GM12878 (cell line): ENCODE measurements at regions not wholly inside any gene's neighbourhood (a gene's known extent, or its start where the extent isn't known, plus 50 kb on each side); places are given as distances from the start of the nearest gene placed in this dataset.

Experiments
- ATAC-seq: fragments of 200-7000 bp; cut with Tn5 transposase; 3 replicates; pipeline ENCODE4 v1.9.1; 2020; ENCODE audit warnings: mild to moderate bottlenecking, moderate library complexity
- BruUV-seq: library from RNA; stranded (reverse); fragments of 400-500 nt; replicated peaks from 2 replicates; lab custom pipeline; 2021; lab: Mats Ljungman, UMichigan
- CTCF ChIA-PET: fragments of 300-600 bp; sonication (Branson Sonifier 250); formaldehyde crosslinking; extraction: SDS; loops from one replicate; lab custom pipeline; 2021; ENCODE audit warnings: inconsistent platforms; lab: Yijun Ruan, JAX
- POLR2A ChIA-PET: fragments of 350-600 bp; formaldehyde crosslinking; extraction: SDS; loops from one replicate; lab custom pipeline; 2021; ENCODE audit warnings: inconsistent platforms; lab: Charles Lee
- RAD21 ChIA-PET: fragments of 300-600 bp; sonication (Branson Sonifier 250); formaldehyde crosslinking; loops from one replicate; lab custom pipeline; 2023; ENCODE audit warnings: antibody characterized with exemption; ENCODE audit not compliant: unreplicated experiment; lab: Charles Lee
- SMC1A ChIA-PET: fragments of 300-600 bp; sonication (Branson Sonifier 250); formaldehyde crosslinking; loops from one replicate; lab custom pipeline; 2023; ENCODE audit not compliant: unreplicated experiment, uncharacterized antibody; lab: Charles Lee
- DNase-seq: peaks from one replicate; pipeline ENCODE4 v3.0.0-alpha.2; 2011; ENCODE audit warnings: low read depth, low spot score
- FAIRE-seq: peaks from 3 replicates; lab custom pipeline; 2011; peaks lifted over from hg19 to GRCh38; lab: Jason Lieb, UNC
- H2AFZ ChIP-seq: 2 replicates; pipeline ENCODE4 v1.6.0; 2011; ENCODE audit warnings: low read depth, low read length, control low read depth; ENCODE audit not compliant: control insufficient read depth
- H3K27ac ChIP-seq: 2 replicates; pipeline ENCODE4 v1.5.1; 2011; ENCODE audit warnings: control low read depth; ENCODE audit not compliant: control insufficient read depth, insufficient read depth
- H3K27me3 ChIP-seq, 2 experiments: replicated peaks in 1 of 2; 2 replicates each; pipeline versions ENCODE4 v1.6.0 to v1.6.1; 2011; ENCODE audit warnings: low read length in 1 of 2; ENCODE audit not compliant: control insufficient read depth in 2 of 2, insufficient read depth in 2 of 2
- H3K36me3 ChIP-seq, 2 experiments: 2 replicates each; pipeline ENCODE4 v1.5.1; 2011; ENCODE audit warnings: low read length in 1 of 2; ENCODE audit not compliant: control insufficient read depth in 2 of 2, insufficient read depth in 2 of 2
- H3K4me1 ChIP-seq: 2 replicates; pipeline ENCODE4 v1.6.1; 2011; ENCODE audit warnings: mild to moderate bottlenecking, low read length, moderate library complexity, mixed read lengths; ENCODE audit not compliant: control insufficient read depth, insufficient read depth
- H3K4me2 ChIP-seq: 2 replicates; pipeline ENCODE4 v1.6.0; 2011; ENCODE audit warnings: control low read depth; ENCODE audit not compliant: control insufficient read depth, insufficient read depth
- H3K4me3 ChIP-seq: fragments of 200-600 bp; sonication (generic); 2 replicates; pipeline ENCODE4 v1.5.1; 2016
- H3K79me2 ChIP-seq: 2 replicates; pipeline ENCODE4 v1.6.0; 2011; ENCODE audit warnings: low read length; ENCODE audit not compliant: control insufficient read depth, insufficient read depth
- H3K9ac ChIP-seq: 2 replicates; pipeline ENCODE4 v1.8.0; 2011; ENCODE audit warnings: low read length, control low read depth, mixed read lengths; ENCODE audit not compliant: control insufficient read depth, insufficient read depth
- H3K9me3 ChIP-seq: replicated peaks from 3 replicates; pipeline ENCODE4 v1.5.1; 2011; ENCODE audit warnings: mild to moderate bottlenecking, low read length; ENCODE audit not compliant: control insufficient read depth, insufficient read depth
- H4K20me1 ChIP-seq: 2 replicates; pipeline ENCODE4 v1.6.0; 2011; ENCODE audit not compliant: control insufficient read depth, insufficient read depth
- BRCA1 ChIP-seq: IDR thresholded peaks from 2 replicates; pipeline ENCODE4 v1.6.1; 2011; ENCODE audit warnings: low read depth, low read length, improper control_type of control experiment
- CBX3 ChIP-seq: fragments of 200-600 bp; sonication (generic); IDR thresholded peaks from 2 replicates; pipeline ENCODE4 v1.6.1; 2016; ENCODE audit warnings: low read depth, borderline replicate concordance
- GABPA ChIP-seq: IDR thresholded peaks from 2 replicates; pipeline ENCODE4 v1.6.1; 2014; ENCODE audit warnings: antibody characterized with exemption, low read depth, mild to moderate bottlenecking, inconsistent platforms
- GATAD2B ChIP-seq: fragments of 450-650 bp; conservative IDR thresholded peaks from 2 replicates; pipeline ENCODE4 v1.6.1; 2017; ENCODE audit warnings: low read depth, mild to moderate bottlenecking, moderate library complexity
- HSF1 ChIP-seq: fragments of 150-350 bp; IDR thresholded peaks from 2 replicates; pipeline ENCODE4 v1.6.1; 2014; ENCODE audit warnings: mild to moderate bottlenecking, low read depth, low read length
- NR2C2 ChIP-seq: IDR thresholded peaks from 2 replicates; pipeline ENCODE4 v1.6.1; 2011; ENCODE audit warnings: borderline replicate concordance, low read depth; ENCODE audit not compliant: control insufficient read depth, insufficient read length
- PAX5 ChIP-seq: IDR thresholded peaks from 2 replicates; pipeline ENCODE4 v1.6.1; 2011; ENCODE audit warnings: low read depth, low read length, borderline replicate concordance
- PKNOX1 ChIP-seq: fragments of 450-650 bp; IDR thresholded peaks from 2 replicates; pipeline ENCODE4 v1.6.1; 2016; ENCODE audit warnings: mild to moderate bottlenecking
- POU2F2 ChIP-seq: IDR thresholded peaks from 3 replicates; pipeline ENCODE4 v1.6.1; 2011; ENCODE audit warnings: low read depth, mild to moderate bottlenecking, low read length, borderline replicate concordance
- RCOR1 ChIP-seq: conservative IDR thresholded peaks from 2 replicates; pipeline ENCODE4 v1.6.1; 2012; ENCODE audit warnings: low read depth, low read length, improper control_type of control experiment
- RELA ChIP-seq: fragments of 450-650 bp; IDR thresholded peaks from 2 replicates; pipeline ENCODE4 v1.8.0; 2014; ENCODE audit warnings: borderline replicate concordance; ENCODE audit not compliant: partially characterized antibody
- SMC3 ChIP-seq: IDR thresholded peaks from 2 replicates; pipeline ENCODE4 v1.6.1; 2011; ENCODE audit warnings: low read length, improper control_type of control experiment, borderline replicate concordance
- SUPT20H ChIP-seq: IDR thresholded peaks from 2 replicates; pipeline ENCODE4 v1.6.1; 2011; ENCODE audit warnings: low read depth, mild to moderate bottlenecking, low read length, moderate library complexity, borderline replicate concordance; ENCODE audit not compliant: control insufficient read depth
- YY1 ChIP-seq: IDR thresholded peaks from 2 replicates; pipeline ENCODE4 v1.6.1; 2011; ENCODE audit warnings: low read depth, mild to moderate bottlenecking, low read length
- ZNF384 ChIP-seq: IDR thresholded peaks from 2 replicates; pipeline ENCODE4 v1.6.1; 2012; ENCODE audit warnings: low read depth, mild to moderate bottlenecking, low read length, improper control_type of control experiment, borderline replicate concordance
- WGBS: methylation state at CpG from one replicate; pipeline ENCODE4 v1.1.6; 2016; ENCODE audit warnings: low lambda C conversion rate; ENCODE audit not compliant: insufficient replicate concordance, insufficient coverage; ENCODE audit errors: missing lambda C conversion rate; 5-methylcytosine and 5-hydroxymethylcytosine counted together
- in situ Hi-C: fragments of 300-500 bp; cut with MboI; formaldehyde crosslinking; loops from 9 replicates; pipeline ENCODE4 v1.14.3; 2018; ENCODE audit warnings: mixed read lengths
- intact Hi-C: fragments of 100-400 bp; cut with micrococcal nuclease; formaldehyde crosslinking; loops from one replicate; pipeline ENCODE4 v1.14.2; 2022; ENCODE audit not compliant: unreplicated experiment
- TF ChIP-seq, protein P1 (sequence below): fragments of 450-650 bp; IDR thresholded peaks from 2 replicates; pipeline ENCODE4 v1.6.1; 2016; ENCODE audit warnings: mild to moderate bottlenecking
- TF ChIP-seq, protein P2 (sequence below): fragments of 450-650 bp; IDR thresholded peaks from 2 replicates; pipeline ENCODE4 v1.6.1; 2018; ENCODE audit warnings: borderline replicate concordance, mild to moderate bottlenecking; ENCODE audit not compliant: partially characterized antibody
- TF ChIP-seq, protein P3 (sequence below): fragments of 450-650 bp; IDR thresholded peaks from 2 replicates; pipeline ENCODE4 v1.6.1; 2014; ENCODE audit warnings: mild to moderate bottlenecking

- intact Hi-C loops: no loop called here
- Histone ChIP-seq H3K79me2 (no peaks in the 10 kb centered on the region), H3K9me3 (no peaks in the 10 kb centered on the region), H3K4me3 (no peak overlapping the region), H4K20me1 (no peaks in the 10 kb centered on the region), H3K9ac (no peak overlapping the region), H3K27ac (no peak overlapping the region), H3K4me2 (no peak overlapping the region), H3K36me3 (no peaks in the 10 kb centered on the region), H3K4me1 (no peaks in the 10 kb centered on the region), H2AFZ (no peak overlapping the region), H3K27me3 (no peaks in the 10 kb centered on the region; a peak in 1 of 4 replicates)
- no TSS peak for BruUV-seq
- WGBS: 55% methylated on average over 2 of the region's 2 CpGs
- in situ Hi-C loops: no loop called here
- SMC1A ChIA-PET: no interaction called here
- DNase-seq (no peak), FAIRE-seq (no peak), ATAC-seq (no peak)
- RAD21 ChIA-PET: no interaction called here
- POLR2A ChIA-PET: no interaction called here
- CTCF ChIA-PET: no interaction called here
- TF ChIP-seq GABPA (no peak), POU2F2 (no peak), HSF1 (no peak), PKNOX1 (no peak), CBX3 (no peak), YY1 (no peak), RCOR1 (no peak), ZNF384 (no peak), SUPT20H (no peak), SMC3 (no peak), BRCA1 (no peak), GATAD2B (no peak), RELA (no peak), NR2C2 (no peak), PAX5 (no peak)
- TF ChIP-seq, protein P1, sequence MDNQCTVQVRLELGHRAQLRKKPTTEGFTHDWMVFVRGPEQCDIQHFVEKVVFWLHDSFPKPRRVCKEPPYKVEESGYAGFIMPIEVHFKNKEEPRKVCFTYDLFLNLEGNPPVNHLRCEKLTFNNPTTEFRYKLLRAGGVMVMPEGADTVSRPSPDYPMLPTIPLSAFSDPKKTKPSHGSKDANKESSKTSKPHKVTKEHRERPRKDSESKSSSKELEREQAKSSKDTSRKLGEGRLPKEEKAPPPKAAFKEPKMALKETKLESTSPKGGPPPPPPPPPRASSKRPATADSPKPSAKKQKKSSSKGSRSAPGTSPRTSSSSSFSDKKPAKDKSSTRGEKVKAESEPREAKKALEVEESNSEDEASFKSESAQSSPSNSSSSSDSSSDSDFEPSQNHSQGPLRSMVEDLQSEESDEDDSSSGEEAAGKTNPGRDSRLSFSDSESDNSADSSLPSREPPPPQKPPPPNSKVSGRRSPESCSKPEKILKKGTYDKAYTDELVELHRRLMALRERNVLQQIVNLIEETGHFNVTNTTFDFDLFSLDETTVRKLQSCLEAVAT: no peak
- TF ChIP-seq, protein P2, sequence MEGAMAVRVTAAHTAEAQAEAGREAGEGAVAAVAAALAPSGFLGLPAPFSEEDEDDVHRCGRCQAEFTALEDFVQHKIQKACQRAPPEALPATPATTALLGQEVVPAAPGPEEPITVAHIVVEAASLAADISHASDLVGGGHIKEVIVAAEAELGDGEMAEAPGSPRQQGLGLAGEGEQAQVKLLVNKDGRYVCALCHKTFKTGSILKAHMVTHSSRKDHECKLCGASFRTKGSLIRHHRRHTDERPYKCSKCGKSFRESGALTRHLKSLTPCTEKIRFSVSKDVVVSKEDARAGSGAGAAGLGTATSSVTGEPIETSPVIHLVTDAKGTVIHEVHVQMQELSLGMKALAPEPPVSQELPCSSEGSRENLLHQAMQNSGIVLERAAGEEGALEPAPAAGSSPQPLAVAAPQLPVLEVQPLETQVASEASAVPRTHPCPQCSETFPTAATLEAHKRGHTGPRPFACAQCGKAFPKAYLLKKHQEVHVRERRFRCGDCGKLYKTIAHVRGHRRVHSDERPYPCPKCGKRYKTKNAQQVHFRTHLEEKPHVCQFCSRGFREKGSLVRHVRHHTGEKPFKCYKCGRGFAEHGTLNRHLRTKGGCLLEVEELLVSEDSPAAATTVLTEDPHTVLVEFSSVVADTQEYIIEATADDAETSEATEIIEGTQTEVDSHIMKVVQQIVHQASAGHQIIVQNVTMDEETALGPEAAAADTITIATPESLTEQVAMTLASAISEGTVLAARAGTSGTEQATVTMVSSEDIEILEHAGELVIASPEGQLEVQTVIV: no peak
- TF ChIP-seq, protein P3, sequence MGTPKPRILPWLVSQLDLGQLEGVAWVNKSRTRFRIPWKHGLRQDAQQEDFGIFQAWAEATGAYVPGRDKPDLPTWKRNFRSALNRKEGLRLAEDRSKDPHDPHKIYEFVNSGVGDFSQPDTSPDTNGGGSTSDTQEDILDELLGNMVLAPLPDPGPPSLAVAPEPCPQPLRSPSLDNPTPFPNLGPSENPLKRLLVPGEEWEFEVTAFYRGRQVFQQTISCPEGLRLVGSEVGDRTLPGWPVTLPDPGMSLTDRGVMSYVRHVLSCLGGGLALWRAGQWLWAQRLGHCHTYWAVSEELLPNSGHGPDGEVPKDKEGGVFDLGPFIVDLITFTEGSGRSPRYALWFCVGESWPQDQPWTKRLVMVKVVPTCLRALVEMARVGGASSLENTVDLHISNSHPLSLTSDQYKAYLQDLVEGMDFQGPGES: no peak
Observed at GRCh38 chr16:65994291-65994690, 372.2 kb upstream of the CDH5 start.
